HepG2 (cell line): ENCODE measurements at regions not wholly inside any gene's neighbourhood (a gene's known extent, or its start where the extent isn't known, plus 50 kb on each side); places are given as distances from the start of the nearest gene placed in this dataset.

ENCODE experiments used
- BATF2 ChIP-seq: sonication (generic); formaldehyde crosslinking; IDR thresholded peaks from 2 replicates; pipeline ENCODE4 v1.8.0; 2022; ENCODE audit warnings: mild to moderate bottlenecking, missing genetic modification reagents, moderate library complexity
- DPF2 ChIP-seq: sonication (generic); formaldehyde crosslinking; IDR thresholded peaks from 2 replicates; pipeline ENCODE4 v1.4.0; 2020; ENCODE audit warnings: mild to moderate bottlenecking, low read depth, missing genetic modification reagents, borderline replicate concordance
- DRAP1 ChIP-seq: IDR thresholded peaks from 2 replicates; pipeline ENCODE4 v1.6.1; 2016; ENCODE audit warnings: missing genetic modification reagents, missing compliant biosample characterization
- FOXJ3 ChIP-seq: sonication (generic); formaldehyde crosslinking; IDR thresholded peaks from 2 replicates; pipeline ENCODE4 v1.4.0; 2020; ENCODE audit warnings: missing genetic modification reagents, mild to moderate bottlenecking, borderline replicate concordance
- NAIF1 ChIP-seq: sonication (generic); formaldehyde crosslinking; IDR thresholded peaks from 2 replicates; pipeline ENCODE4 v1.5.0; 2020; ENCODE audit warnings: mild to moderate bottlenecking, missing genetic modification reagents, borderline replicate concordance
- NCOA1 ChIP-seq: sonication (generic); formaldehyde crosslinking; IDR thresholded peaks from 2 replicates; pipeline ENCODE4 v1.9.0; 2021; ENCODE audit warnings: missing genetic modification reagents
- NR2C2 ChIP-seq: sonication (generic); formaldehyde crosslinking; IDR thresholded peaks from 2 replicates; pipeline ENCODE4 v1.4.0; 2020; ENCODE audit warnings: missing genetic modification reagents, mild to moderate bottlenecking, moderate library complexity, borderline replicate concordance
- RFX3 ChIP-seq: IDR thresholded peaks from 2 replicates; pipeline ENCODE4 v1.6.1; 2016; ENCODE audit warnings: missing biosample characterization, missing genetic modification reagents
- RFXAP ChIP-seq: sonication (generic); formaldehyde crosslinking; IDR thresholded peaks from 2 replicates; pipeline ENCODE4 v1.4.0; 2020; ENCODE audit warnings: missing genetic modification reagents, borderline replicate concordance
- STAT6 ChIP-seq: sonication (generic); formaldehyde crosslinking; IDR thresholded peaks from 2 replicates; pipeline ENCODE4 v1.4.0; 2020; ENCODE audit warnings: missing genetic modification reagents, mild to moderate bottlenecking, borderline replicate concordance
- TFE3 ChIP-seq: IDR thresholded peaks from 2 replicates; pipeline ENCODE4 v1.6.1; 2016
- ZBTB37 ChIP-seq: sonication (generic); formaldehyde crosslinking; IDR thresholded peaks from 2 replicates; pipeline ENCODE4 v1.4.0; 2020; ENCODE audit warnings: mild to moderate bottlenecking, missing genetic modification reagents
- ZFAT ChIP-seq: sonication (generic); formaldehyde crosslinking; conservative IDR thresholded peaks from 2 replicates; pipeline ENCODE4 v1.8.1; 2023; ENCODE audit warnings: missing genetic modification reagents, inconsistent platforms
- ZFYVE20 ChIP-seq: sonication (generic); formaldehyde crosslinking; IDR thresholded peaks from 2 replicates; pipeline ENCODE4 v1.8.0; 2023; ENCODE audit warnings: low read depth, mild to moderate bottlenecking, moderate library complexity, missing genetic modification reagents, borderline replicate concordance
- ZNF251 ChIP-seq: sonication (generic); formaldehyde crosslinking; IDR thresholded peaks from 2 replicates; pipeline ENCODE4 v1.9.0; 2021; ENCODE audit warnings: mild to moderate bottlenecking, missing genetic modification reagents
- ZNF335 ChIP-seq: sonication (generic); formaldehyde crosslinking; IDR thresholded peaks from 2 replicates; pipeline ENCODE4 v1.4.0; 2020; ENCODE audit warnings: missing genetic modification reagents
- ZNF598 ChIP-seq: sonication (generic); formaldehyde crosslinking; IDR thresholded peaks from 2 replicates; pipeline ENCODE4 v1.5.1; 2020; ENCODE audit warnings: mild to moderate bottlenecking, missing genetic modification reagents, borderline replicate concordance
- ZNF670 ChIP-seq: sonication (generic); formaldehyde crosslinking; IDR thresholded peaks from 2 replicates; pipeline ENCODE4 v1.8.0; 2022; ENCODE audit warnings: mild to moderate bottlenecking, missing genetic modification reagents, borderline replicate concordance
- ZSCAN20 ChIP-seq: sonication (generic); formaldehyde crosslinking; IDR thresholded peaks from 2 replicates; pipeline ENCODE4 v1.4.0; 2020; ENCODE audit warnings: missing genetic modification reagents, mild to moderate bottlenecking, borderline replicate concordance

GRCh38 chr2:134120733-134121630 lies 132.9 kb upstream of the MGAT5 start (continued):
- TF ChIP-seq STAT6 (CRISPR knock-in tag): no peak
- TF ChIP-seq DRAP1 (CRISPR knock-in tag): no peak
- TF ChIP-seq DPF2 (CRISPR knock-in tag): no peak
- no peak for TF ChIP-seq ZSCAN20 (CRISPR knock-in tag)
- no peak for TF ChIP-seq NAIF1 (CRISPR knock-in tag)
- TF ChIP-seq ZBTB37 (CRISPR knock-in tag): no peak
- peak; percentile 74; the same call in 1 of the 2 replicates for TF ChIP-seq NCOA1
- TF ChIP-seq ZFAT (CRISPR knock-in tag): no peak
- TF ChIP-seq FOXJ3 (CRISPR knock-in tag): 0 out of 2 replicates have a peak, but pooled peaks have one; percentile 46
- no peak for TF ChIP-seq RFX3
- TF ChIP-seq NR2C2 (CRISPR knock-in tag): 0 out of 2 replicates have a peak, but pooled peaks have one; percentile 27
- 0 out of 2 replicates have a peak, but pooled peaks have one; percentile 3 for TF ChIP-seq BATF2 (CRISPR knock-in tag)
- TF ChIP-seq ZNF670 (CRISPR knock-in tag): peak; percentile 94
- TF ChIP-seq TFE3 (CRISPR knock-in tag): no peak
- no peak for TF ChIP-seq ZNF598 (CRISPR knock-in tag)
- no peak for TF ChIP-seq ZFYVE20 (CRISPR knock-in tag)
- TF ChIP-seq RFXAP: no peak; the same call in 1 of the 2 replicates
- no peak for TF ChIP-seq ZNF251 (CRISPR knock-in tag)
- no peak for TF ChIP-seq ZNF335
